ENCODE measurements at regions not wholly inside any gene's neighbourhood (a gene's known extent, or its start where the extent isn't known, plus 50 kb on each side); places are given as distances from the start of the nearest gene placed in this dataset.
"Not testable (repeated sequence)": the region's sequence is repeated elsewhere in the genome, so short reads cannot be mapped to it uniquely, and the experiment has no call there.

GRCh38 chr3:145035682-145036081 is 1064.1 kb downstream of the DIPK2A start:
- TF ChIP-seq CTCF (conservative IDR thresholded peaks at IDR 0.05; ENCODE audit: low read length): no peak
- H3K4me3 ChIP-seq (ENCODE audit: low read length): no peak overlapping the region
- no peak for DNase-seq (ENCODE audit: low read depth)

GRCh38 chr3:145054055-145054454 is 1082.4 kb downstream of the DIPK2A start:
- not testable (repeated sequence) for H3K4me3 ChIP-seq (ENCODE audit: low read length); DNase-seq (ENCODE audit: low read depth)

GRCh38 chr3:145055375-145056076 is 1083.9 kb downstream of the DIPK2A start:
- TF ChIP-seq CTCF (conservative IDR thresholded peaks at IDR 0.05; ENCODE audit: low read length): no peak
- no peak overlapping the region for H3K4me3 ChIP-seq (ENCODE audit: low read length)
- no peak for DNase-seq (ENCODE audit: low read depth)

GRCh38 chr3:145058483-145058882 is 1086.9 kb downstream of the DIPK2A start:
- no peak for TF ChIP-seq CTCF (conservative IDR thresholded peaks at IDR 0.05; ENCODE audit: low read length)
- H3K4me3 ChIP-seq (ENCODE audit: low read length): no peak overlapping the region
- no peak for DNase-seq (ENCODE audit: low read depth)

GRCh38 chr3:145063616-145064015 is 1092.0 kb downstream of the DIPK2A start:
- DNase-seq (ENCODE audit: low read depth): no peak
- TF ChIP-seq CTCF (conservative IDR thresholded peaks at IDR 0.05; ENCODE audit: low read length): no peak
- no peak overlapping the region for H3K4me3 ChIP-seq (ENCODE audit: low read length)

- DNase-seq (ENCODE audit: low read depth): no peak
- H3K4me3 ChIP-seq (ENCODE audit: low read length): no peak overlapping the region
- TF ChIP-seq CTCF (conservative IDR thresholded peaks at IDR 0.05; ENCODE audit: low read length): no peak
Measured at GRCh38 chr3:145070795-145071194, 1090.2 kb downstream of the PLOD2 start.

- no peak overlapping the region for H3K4me3 ChIP-seq (ENCODE audit: low read length)
- DNase-seq (ENCODE audit: low read depth): no peak
- no peak for TF ChIP-seq CTCF (conservative IDR thresholded peaks at IDR 0.05; ENCODE audit: low read length)
Measured at GRCh38 chr3:145079436-145079835, 1081.5 kb downstream of the PLOD2 start.
